HG03520 (cell line): ENCODE measurements at regions not wholly inside any gene's neighbourhood (a gene's known extent, or its start where the extent isn't known, plus 50 kb on each side); places are given as distances from the start of the nearest gene placed in this dataset.
"Not testable (repeated sequence)": the region's sequence is repeated elsewhere in the genome, so short reads cannot be mapped to it uniquely, and the experiment has no call there.

ENCODE experiments used
- ATAC-seq: cut with Tn5 transposase; IDR thresholded peaks from one replicate; pipeline ENCODE4 v1.9.1; 2021; ENCODE audit warnings: mild to moderate bottlenecking, moderate library complexity; ENCODE audit not compliant: unreplicated experiment

DNA sequence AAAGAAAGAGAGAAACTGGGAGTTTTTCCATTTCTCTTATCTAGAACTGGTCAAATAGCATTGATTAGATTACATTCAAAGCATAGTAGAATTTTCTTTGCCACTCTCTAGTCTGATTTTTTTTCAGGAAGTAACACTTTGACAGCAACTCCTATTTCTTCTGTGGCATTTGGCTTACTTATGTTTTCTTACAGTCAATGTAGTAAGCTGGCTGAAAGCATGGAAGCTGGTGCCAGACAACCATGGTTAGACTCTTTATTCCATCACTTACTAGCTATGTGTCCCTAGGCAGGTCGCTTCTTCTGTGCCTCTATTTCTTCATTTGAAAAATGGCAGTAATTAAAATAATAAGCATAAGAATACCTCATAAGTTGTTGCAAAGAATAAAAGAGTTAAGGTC, 54.2 kb upstream of the OPRM1 start:
- ATAC-seq: no peak

DNA sequence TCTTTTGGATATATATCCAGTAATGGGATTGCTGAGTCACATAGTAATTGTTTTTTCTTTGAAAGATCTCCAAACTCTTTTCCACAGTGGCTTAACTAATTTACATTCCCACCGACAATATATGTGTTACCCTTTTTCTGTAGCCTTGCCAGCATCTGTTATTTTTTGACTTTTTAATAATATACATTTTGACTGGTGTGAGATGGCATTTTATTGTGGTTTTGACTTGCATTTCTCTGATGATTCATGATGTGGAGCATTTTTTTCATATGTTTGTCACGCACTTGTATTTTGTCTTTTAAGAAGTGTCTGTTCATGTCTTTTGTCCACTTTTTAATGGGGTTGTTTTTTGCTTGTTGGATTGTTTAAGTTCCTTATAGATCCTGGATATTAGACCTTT, 58.9 kb upstream of the OPRM1 start:
- ATAC-seq: no peak

DNA sequence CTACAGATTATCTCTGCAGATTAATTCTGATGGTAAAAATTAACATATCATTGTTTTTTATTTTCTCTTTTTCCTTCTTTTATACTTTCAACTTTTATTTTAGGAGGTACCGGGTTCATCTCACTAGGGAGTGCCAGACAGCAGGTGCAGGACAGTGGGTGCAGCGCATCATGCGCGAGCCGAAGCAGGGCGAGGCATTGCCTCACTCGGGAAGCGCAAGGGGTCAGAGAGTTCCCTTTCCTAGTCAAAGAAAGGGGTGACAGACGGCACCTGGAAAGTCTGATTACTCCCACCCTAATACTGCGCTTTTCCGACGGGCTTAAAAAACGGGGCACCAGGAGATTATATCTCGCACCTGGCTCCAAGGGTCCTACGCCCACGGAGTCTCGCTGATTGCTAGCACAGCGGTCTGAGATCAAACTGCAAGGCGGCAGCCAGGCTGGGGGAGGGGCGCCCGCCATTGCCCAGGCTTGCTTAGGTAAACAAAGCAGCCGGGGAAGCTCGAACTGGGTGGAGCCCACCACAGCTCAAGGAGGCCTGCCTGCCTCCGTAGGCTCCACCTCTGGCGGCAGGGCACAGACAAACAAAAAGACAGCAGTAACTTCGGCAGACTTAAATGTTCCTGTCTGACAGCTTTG, 60.0 kb upstream of the OPRM1 start:
- not testable (repeated sequence) for ATAC-seq

DNA sequence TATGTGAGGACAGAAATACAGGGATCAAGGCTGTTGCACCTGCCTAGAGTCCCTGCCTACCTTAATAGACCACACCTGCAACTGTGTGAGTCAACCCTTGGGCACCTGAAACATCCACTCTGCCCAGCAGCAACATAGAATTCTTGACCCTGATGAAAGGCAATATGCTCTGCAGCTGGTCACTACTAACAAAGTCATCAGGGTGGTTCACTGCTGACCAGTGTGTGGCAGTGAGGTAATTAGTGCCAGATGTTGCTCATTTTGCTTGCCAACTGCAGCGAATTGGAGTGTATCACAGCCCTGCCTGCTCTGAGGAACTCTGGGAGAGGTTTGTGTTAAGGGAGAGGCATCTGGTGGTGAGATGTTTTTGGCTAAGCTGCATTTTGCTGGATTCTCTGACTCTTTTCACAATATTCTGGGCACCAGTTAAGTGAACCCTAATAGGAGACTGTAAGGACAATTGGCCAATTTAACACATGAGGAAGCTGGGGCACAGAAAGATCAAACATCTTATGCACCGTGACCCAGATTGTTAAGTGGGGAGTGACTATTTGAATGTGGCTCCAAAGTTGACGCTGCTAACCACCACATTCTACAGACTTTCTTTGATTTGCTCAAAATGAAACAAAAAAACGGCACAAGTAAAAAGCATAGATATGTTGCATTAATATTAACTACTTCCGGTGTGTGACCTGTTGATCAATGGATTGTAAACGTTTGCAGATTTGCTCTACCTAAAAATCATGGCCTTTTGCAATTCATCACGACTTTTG, 61.9 kb upstream of the OPRM1 start:
- ATAC-seq: no peak

DNA sequence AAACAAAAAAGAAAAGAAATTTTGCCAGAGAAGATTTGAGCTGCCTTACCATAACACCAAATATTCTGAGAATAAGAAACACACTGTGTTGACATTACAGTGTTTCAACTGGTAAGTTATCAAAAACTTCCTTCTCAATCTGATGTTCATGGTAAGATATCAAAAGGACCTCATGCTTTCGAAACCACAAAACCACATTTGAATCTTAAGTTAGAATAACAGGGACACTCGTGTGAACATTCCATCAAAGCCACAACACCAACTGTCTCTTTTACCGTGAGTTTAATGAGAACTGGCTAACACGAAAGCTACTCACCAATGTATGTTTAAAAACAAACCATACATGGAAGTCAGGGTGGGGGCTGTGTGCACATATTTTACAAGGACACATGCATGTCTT, 73.0 kb upstream of the OPRM1 start:
- ATAC-seq: no peak

DNA sequence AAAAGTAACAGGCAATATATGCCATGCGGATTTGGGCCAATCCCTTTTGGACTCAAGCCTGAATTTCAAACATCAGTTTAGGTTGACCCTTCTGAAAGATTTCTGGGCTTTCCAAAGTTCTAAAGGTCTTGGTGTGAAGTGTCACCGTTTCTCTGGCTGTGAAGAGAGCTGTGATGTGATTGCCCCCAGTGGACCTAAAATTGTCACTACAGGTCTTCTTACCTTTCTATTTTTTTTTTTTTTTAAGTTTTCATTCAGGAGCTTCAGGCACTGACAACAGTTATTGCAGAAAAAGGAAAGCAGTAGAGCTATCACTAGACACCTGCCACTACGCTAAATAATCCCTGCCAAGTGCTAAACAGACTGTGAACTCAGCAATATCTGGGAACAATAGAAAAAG, 75.7 kb upstream of the OPRM1 start:
- ATAC-seq: no peak

DNA sequence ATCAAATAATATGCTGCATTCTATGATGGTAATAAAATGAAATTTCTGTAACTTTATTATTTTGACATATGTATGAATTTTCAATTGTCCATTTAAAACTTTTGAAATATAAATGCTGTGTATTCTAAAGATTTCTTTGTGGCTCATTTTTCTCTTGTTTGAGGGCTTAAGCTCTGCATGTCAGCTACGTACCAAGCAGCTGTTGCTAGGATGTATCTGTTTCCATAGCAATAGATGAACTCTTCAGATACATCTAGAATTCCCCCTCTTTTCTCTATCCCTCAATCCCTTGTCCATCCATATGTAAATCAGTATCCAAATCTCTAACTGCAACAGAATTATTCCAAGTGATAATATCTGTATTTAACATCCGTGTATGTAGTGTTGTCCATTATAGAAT, 76.5 kb upstream of the OPRM1 start:
- ATAC-seq: no peak

DNA sequence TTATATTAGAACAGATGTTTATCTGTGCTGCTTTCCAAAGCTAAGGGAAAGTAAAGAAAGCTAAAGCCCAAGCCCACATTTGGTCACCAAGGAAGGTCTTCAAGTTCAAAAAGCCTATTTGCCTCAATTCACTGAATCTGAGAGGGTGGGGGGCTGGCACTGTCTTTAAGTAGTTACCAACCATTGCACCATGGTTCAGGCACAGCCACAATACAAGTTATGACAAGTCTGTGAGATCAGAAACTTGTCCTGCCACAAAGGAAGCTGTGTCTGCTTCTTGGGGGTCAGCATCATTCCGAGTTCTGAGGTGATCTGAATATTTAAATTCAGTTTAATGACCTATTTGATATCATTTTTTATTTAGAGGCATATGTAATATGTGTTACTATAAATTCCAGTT, 78.3 kb upstream of the OPRM1 start:
- no peak for ATAC-seq

DNA sequence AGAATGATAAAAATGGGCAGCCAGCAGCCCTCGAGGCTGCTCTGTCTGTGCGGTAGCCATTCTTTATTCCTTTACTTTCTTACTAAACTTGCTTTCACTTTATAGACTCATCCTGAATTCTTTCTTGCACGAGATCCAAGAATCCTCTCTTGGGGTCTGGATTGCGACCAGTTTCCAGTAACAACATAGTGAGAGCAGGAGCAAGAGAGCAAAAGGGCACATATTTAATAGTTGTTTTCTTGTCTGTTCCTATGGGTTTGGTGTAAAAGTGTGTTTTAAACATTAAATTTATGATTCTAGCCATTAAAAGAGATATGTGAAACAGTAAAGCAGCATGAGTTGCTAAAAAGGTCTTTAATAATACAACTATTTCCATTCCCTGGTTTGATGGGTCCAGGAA, 78.8 kb upstream of the OPRM1 start:
- ATAC-seq: no peak

DNA sequence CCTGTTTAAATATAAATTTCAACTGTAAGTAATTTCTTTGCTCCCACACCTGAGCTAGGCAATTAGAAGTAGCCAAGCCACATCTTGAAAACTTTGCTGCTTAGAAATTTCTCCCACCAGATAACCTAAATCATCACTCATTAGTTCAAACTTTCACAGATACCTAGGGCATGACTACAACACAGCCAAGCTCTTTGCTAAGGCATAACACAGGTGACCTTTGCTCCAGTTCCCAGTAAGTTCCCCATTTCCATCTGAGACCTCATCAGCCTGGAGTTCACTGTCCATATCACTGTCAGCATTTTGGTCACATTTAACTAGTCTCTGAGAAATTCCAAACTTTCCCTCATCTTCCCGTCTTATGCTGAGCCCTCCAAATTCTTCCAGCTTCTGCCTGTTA, 79.8 kb upstream of the OPRM1 start:
- no peak for ATAC-seq

DNA sequence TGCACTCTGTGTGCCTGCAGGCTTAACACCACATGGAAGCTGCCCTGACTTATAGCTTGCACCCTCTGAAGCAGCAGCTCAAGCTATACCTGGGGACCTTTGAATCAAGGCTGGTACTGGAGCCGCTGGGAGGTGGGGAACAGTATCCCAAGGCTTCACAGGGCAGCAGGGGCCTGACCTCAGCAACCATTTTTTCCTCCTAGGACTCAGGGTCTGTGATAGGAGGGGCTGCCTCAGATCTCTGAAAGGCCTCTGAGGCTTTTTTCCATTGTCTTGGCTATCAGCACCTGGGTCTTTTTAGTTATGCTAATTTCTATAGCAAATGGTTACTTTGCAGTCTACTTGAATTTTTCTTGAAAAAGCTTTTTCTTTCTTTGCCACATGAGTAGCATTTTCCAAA, 80.2 kb upstream of the OPRM1 start:
- ATAC-seq: no peak

DNA sequence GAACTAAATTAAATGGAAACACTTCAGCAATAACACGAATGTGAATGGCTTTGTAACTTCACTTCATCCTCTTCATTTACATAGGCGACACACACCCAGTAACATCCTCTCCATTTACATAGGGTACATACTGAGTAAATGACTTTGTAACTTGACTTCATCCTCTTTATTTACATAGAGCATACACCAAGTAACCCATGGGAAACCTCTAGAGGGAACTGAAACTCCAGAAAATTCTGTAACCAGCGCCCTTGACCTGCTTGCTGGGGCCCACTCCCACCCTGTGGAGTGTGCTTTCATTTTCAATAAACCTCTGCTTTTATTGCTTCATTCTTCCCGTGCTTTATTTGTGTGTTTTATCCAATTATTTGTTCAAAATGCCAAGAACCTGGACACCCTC, 81.6 kb upstream of the OPRM1 start:
- ATAC-seq: peak; percentile 90

DNA sequence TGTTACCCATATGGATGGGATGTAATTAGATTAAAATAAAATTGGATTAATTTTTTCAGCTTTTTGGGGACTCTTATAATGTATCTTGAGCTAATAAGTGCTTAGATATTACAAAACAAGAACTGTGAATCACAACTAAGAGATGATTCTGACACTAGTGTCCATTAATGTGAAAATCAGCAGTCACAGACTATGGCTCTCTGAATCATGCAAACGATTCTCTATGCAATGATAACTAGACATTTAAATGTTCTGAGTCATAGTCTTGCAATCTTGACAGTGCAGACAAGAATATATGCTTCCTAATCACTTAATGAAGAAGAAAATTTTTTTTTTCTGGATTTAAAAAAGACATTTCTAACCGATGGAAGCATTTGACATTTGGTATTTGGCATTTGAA, 82.2 kb upstream of the OPRM1 start:
- no peak for ATAC-seq

DNA sequence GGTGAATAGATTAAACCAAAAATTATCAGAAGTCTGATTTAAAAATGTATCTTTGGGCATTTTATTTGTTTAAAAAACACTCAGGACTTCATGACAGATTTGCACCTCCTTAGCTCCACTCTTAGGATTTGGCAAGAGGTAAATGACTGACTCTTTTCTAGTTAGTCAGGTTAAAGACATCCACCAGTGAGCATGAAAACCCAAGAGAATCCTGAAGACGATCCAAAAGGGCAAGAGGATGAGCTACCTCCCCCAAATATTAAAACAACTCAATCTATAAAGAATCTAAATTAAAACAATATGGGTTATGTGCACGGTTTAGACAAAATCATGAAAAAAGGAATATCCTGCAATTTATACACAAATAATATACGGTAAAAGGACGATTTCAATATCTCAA, 89.4 kb upstream of the OPRM1 start:
- no peak for ATAC-seq

DNA sequence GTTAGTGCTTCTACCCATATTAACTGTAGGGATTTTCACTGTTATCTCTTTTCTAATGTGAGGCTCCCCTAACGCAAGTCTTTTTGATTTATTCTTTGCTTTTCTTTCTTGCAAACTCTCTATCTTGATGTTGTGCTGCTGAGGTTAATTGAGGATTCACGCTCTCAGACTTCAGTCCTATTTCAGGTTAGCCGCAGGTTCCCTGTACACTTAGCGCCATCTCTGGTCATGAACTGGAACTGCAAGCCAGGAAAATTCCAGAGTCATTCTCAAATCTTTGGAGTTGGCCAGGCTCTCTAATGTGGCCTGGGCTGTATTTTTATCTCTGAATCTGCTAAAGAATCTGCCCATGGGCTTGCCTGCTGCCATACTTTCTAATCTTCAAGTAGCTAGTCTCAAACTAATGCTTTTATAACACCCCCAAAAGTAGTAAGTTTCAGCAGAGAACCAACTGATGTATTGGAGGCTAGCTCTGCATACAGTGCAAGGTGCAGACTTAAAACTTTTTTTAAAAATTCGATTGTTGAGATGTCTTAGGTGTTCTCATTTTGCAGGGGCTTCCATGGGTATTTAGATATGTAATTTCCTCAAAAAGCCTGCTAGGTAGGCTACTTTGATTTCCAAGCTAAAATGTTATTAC, 91.1 kb upstream of the OPRM1 start:
- ATAC-seq: peak; percentile 57

DNA sequence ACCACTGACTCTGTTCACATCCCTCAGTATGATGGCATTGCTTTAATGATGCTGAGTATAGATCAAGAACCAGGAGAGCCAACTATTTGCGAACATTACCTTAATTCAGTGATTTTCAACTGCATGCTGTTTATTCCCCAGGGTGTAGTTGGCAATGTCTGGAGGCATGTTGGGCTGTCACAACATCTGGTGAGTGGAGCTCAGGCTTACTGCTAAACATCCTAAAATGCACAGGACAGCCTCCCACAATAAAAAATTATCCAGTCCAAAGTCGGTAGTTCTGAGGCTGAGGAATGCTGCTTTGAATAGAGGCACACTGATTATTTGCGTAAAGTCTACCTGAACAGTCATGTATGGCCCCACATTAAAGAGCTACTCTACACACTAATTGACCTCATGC, 94.8 kb upstream of the OPRM1 start:
- ATAC-seq: no peak

DNA sequence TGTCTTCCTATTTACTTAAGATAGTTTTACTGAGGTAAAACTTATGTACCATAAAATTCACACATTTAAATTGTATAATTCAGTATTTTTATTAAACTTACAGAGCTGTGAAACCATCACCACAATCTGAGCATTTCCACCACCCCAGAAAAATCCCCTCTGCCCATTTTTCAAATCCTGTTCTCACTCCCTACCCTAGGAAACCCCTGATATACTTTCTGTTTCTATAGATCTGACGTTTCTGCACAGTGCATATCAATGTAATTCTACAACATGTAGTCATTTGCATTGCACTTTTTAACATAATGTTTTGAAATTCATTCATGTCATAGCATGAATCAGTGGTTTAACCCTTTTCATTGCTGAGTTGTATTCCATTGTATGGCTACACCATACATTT, 96.7 kb upstream of the OPRM1 start:
- no peak for ATAC-seq

DNA sequence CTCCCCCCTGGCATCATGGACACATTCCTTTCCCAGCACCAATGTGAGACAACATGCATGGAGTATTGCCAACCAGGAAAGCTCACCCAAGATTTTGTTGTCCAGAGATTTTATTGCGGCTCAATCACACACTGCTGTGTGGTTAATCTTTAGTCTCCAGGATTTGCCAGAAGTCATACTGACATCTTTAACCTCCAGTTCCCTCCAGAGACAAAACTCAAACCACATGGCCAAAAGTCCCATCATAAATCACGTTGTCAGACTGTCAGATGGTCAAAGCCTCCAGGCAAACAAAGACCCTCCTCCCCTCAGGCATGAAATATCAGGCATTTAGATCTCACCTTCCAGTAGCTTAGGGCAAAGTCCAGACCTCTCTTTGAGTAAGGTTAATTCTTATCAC, 97.3 kb upstream of the OPRM1 start:
- ATAC-seq: no peak

DNA sequence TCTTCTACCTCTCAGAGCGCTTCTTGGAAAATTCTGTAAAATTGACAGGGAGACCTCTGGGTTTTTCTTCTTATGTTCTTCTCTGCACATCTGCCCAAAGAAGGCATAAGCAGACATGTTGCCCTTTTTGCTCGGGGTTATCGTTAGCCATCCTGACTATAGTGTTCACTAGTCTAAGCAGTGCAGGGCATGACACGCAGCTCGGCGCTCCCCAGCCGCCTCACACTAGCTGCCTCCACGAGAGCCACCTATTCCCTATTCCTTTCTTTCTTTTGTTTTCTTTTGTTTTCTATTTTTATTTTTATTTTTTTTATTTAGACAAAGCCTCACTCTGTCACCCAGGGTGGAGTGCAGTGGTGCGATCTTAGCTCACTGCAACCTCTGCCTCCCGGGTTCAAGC, 100.2 kb upstream of the OPRM1 start:
- ATAC-seq: no peak

DNA sequence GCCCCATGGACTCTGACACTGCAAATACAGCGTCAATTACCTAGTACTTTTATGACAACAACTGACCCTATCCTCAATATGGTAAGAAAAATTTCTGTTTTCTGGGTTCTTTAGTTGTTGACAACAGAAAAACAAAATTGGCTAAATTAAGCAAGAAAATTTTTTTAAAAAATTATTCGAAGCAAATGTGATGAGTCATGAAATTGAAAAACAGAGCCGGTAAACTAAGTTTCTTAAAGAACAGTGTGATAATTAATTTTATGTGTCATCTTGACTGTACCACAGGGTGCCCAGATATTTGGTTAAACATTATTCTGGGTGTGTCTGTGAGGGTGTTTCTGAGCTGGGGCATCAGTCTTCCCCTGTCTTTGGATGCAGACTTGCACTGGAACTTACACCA, 107.6 kb upstream of the OPRM1 start:
- ATAC-seq: no peak

DNA sequence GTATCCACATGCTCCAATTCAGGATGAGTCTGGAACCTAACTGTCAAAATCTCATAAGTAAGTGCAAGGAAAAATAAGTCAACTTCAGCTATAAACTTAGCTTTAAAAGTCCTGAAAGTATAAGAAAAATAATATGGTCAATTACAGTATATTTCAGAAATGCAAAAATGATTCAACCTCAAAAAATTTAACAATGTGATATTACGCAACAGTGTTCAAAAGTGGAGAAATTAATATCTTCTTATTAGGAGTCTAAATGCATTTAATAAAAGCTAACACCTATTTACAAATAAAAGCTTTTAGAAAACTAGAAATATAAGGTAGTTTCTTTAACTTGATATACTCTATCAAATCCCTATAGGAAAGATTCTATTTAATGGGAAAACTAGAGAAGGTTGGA, 111.2 kb upstream of the OPRM1 start:
- ATAC-seq: no peak

DNA sequence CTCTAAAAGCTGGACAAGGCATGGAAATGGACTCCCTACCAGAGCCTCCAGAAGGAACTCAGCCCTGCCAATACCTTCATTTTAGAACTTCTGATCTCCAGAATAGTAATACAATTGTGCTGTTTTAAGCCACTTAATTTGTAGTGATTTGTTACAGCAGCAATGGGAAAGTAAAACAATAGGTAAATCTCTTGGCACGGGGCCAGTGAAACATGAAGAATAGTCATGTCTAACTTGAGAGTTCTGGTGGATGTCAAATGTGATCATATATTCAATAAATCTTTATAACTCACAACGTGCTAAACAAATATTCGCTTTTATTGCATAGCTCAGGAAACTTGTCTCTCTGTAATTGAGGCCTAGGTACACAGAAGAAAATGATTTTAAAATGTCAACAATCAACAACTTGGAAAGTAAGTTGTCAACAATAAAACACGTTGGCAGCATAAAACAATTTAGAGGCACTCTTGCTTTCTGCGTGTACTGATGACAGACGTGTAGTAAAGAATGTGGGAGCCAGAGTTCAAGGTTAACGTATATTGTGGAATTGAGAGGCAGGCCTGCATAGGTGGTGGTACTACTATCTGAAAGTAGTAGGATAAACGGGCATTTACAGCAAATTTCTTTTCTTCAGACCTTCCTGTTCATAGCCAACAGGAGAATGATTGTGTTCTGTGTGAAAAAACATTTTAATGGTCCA, 140.5 kb upstream of the OPRM1 start:
- no peak for ATAC-seq
